ENCODE measurements at regions not wholly inside any gene's neighbourhood (a gene's known extent, or its start where the extent isn't known, plus 50 kb on each side); places are given as distances from the start of the nearest gene placed in this dataset.

DNA sequence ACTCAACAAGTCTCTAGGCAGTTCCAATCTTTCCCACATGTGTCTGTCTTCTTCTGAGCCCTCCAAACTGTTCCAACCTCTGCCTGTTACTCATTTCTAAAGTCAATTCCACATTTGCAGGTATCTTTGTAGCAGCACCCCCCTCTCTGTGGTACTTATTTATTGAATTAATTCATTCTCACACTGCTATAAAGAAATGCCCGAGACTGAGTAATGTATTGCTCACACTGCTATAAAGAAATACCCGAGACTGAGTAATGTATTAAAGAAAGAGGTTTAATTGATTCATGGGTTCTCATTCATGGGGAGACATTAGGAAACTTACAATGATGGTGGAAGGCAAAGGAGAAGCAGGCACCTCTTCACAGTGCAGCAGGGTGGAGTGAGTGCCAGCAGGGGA is 1413.8 kb downstream of the SI start:
- no peak for DNase-seq (ENCODE audit: low read depth)
- TF ChIP-seq, protein P1, sequence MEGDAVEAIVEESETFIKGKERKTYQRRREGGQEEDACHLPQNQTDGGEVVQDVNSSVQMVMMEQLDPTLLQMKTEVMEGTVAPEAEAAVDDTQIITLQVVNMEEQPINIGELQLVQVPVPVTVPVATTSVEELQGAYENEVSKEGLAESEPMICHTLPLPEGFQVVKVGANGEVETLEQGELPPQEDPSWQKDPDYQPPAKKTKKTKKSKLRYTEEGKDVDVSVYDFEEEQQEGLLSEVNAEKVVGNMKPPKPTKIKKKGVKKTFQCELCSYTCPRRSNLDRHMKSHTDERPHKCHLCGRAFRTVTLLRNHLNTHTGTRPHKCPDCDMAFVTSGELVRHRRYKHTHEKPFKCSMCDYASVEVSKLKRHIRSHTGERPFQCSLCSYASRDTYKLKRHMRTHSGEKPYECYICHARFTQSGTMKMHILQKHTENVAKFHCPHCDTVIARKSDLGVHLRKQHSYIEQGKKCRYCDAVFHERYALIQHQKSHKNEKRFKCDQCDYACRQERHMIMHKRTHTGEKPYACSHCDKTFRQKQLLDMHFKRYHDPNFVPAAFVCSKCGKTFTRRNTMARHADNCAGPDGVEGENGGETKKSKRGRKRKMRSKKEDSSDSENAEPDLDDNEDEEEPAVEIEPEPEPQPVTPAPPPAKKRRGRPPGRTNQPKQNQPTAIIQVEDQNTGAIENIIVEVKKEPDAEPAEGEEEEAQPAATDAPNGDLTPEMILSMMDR (conservative IDR thresholded peaks at IDR 0.05; ENCODE audit: low read length): no peak
- no peak overlapping the region for H3K4me3 ChIP-seq (ENCODE audit: low read length)

DNA sequence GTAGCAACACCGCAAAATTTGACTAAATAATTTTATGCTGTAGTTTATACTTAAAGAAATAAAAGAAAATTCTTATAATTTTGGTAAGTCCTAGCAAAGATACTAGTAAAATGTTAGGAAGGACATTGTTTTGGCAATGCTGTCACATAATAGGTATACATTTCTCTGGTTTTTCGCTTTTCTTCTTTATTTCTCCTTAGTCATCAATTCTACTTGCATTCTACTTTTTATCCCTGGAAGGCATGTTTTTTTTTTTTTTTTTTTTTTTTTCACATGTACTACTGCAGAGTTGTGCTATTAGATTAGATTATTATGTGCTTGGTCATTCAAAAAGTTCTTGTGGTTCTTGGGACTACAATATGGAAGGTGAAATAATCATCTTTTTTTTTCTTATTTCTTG is 1421.2 kb downstream of the SI start:
- DNase-seq (ENCODE audit: low read depth): no peak
- TF ChIP-seq, protein P1 (conservative IDR thresholded peaks at IDR 0.05; ENCODE audit: low read length): no peak
- no peak overlapping the region for H3K4me3 ChIP-seq (ENCODE audit: low read length)

DNA sequence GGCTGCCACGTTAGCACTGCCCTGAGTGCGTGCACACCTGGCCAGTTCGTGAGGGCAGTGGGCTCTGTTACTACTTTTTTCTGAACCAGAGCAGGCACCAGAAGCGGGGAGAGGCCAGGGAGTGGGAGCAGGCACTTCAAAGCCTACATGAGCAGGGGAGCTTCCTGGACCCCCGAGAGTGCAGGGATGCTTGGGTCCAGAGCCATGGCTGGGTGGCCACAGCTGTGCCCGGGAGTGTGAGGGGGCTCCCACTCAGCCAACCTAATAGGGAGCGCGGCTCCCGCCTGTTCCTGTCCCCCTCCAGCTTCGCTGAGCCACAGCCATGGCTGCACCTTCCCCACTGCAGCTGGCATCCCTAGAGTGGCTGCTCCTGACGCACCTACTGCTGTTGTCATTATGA is 1423.3 kb downstream of the SI start:
- no peak for DNase-seq (ENCODE audit: low read depth)
- H3K4me3 ChIP-seq (ENCODE audit: low read length): no peak overlapping the region
- TF ChIP-seq, protein P1 (conservative IDR thresholded peaks at IDR 0.05; ENCODE audit: low read length): no peak

DNA sequence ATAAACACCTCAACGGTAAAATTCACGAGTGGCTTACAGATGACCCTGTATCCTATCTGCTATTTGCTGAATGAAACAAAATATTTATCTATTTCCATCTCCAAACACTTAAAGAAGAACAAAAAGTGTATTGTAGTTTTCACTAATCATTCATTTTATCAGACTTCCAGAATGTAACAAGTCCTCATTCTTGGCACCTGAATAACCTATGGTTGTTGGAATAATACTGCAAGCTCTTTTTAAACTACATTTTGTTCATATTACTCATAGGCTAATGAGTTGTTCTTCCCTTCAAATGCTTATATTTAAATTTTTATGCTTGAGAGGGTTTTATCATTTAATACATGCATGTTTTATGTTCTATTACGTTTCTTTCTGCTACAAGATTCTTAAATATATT is 1434.1 kb downstream of the SI start:
- TF ChIP-seq, protein P1 (conservative IDR thresholded peaks at IDR 0.05; ENCODE audit: low read length): no peak
- DNase-seq (ENCODE audit: low read depth): no peak
- H3K4me3 ChIP-seq (ENCODE audit: low read length): no peak overlapping the region

DNA sequence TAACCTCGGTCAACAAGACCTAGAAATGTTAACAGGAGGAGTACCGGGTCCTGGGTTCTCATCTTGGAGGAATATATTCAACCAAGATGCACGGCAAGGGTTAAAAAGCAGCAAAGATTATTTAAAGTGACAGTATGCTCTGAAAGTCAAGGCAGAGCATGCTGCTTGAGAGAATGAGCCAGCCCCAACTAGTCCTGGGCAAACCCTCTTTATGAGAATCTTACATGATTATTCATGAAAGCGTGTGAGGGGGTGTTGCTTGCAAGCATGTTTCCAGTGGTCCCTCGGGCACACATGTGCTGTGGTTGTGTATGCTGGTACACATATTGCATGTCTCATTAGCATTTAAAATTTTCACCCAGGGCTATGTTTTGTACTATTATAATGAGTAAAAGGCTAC is 1445.6 kb downstream of the SI start:
- DNase-seq (ENCODE audit: low read depth): no peak
- TF ChIP-seq, protein P1 (conservative IDR thresholded peaks at IDR 0.05; ENCODE audit: low read length): no peak
- no peak overlapping the region for H3K4me3 ChIP-seq (ENCODE audit: low read length)

DNA sequence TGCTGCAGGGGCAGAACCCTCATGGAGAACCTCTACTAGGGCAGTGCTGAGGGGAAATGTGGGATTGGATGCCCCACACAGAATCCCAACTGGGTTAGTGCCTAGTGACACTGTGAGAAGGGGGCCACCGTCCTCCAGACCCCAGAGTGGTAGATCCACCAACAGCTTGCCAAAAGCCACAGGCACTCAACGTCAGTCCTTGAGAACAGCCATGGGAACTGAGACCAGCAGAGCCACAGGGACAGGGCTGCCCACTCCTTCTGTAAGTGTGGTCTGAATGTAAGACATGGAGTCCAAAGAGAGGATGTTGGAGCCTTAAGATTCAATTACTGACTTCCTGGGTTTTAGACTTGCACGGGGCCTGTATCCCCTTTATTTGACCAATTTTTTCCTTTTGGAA is 1451.5 kb downstream of the SI start:
- TF ChIP-seq, protein P1 (conservative IDR thresholded peaks at IDR 0.05; ENCODE audit: low read length): no peak
- H3K4me3 ChIP-seq (ENCODE audit: low read length): no peak overlapping the region
- DNase-seq (ENCODE audit: low read depth): no peak

DNA sequence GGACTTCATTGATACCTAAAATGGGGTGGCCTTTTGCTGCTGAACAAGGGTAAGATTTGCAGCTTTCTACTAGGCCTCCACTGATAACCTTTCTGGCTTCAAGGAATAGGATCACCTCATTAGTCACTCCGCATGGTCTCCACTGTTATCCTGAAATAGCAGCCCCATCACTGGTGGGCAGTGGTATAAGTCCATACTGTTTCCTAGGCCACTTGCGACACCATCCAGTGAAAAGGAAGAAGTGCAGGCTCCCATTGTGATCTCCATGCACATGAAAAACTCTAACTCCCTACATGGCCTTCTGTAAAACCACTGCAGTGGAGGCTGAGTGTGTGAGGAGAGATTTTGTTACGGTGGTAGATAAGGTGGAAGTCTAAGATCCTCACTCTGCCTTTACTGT is 1455.9 kb downstream of the SI start:
- TF ChIP-seq, protein P1 (conservative IDR thresholded peaks at IDR 0.05; ENCODE audit: low read length): no peak
- H3K4me3 ChIP-seq (ENCODE audit: low read length): no peak overlapping the region
- no peak for DNase-seq (ENCODE audit: low read depth)
